ENCODE measurements at regions not wholly inside any gene's neighbourhood (a gene's known extent, or its start where the extent isn't known, plus 50 kb on each side); places are given as distances from the start of the nearest gene placed in this dataset.

GRCh38 chr12:127268706-127269425 lies 998.1 kb upstream of the TMEM132C start:
- DNase-seq (ENCODE audit: low read depth) = no peak

- no peak for DNase-seq (ENCODE audit: low read depth)
Measured at GRCh38 chr12:127270193-127270592, 996.8 kb upstream of the TMEM132C start.

GRCh38 chr12:127271776-127272175 lies 995.2 kb upstream of the TMEM132C start:
- DNase-seq (ENCODE audit: low read depth) = no peak

- no peak for DNase-seq (ENCODE audit: low read depth)
Measured at GRCh38 chr12:127272864-127273263, 994.1 kb upstream of the TMEM132C start.

GRCh38 chr12:127273626-127274025 lies 993.3 kb upstream of the TMEM132C start:
- DNase-seq (ENCODE audit: low read depth) = no peak

- DNase-seq (ENCODE audit: low read depth) = no peak
Measured at GRCh38 chr12:127275416-127275815, 991.6 kb upstream of the TMEM132C start.

- DNase-seq (ENCODE audit: low read depth) = no peak
Measured at GRCh38 chr12:127277882-127278281, 989.1 kb upstream of the TMEM132C start.

- no peak for DNase-seq (ENCODE audit: low read depth)
Measured at GRCh38 chr12:127278351-127278750, 988.6 kb upstream of the TMEM132C start.

GRCh38 chr12:127280393-127281275 lies 986.3 kb upstream of the TMEM132C start:
- DNase-seq (ENCODE audit: low read depth) = peak; percentile 14

- no peak for DNase-seq (ENCODE audit: low read depth)
Measured at GRCh38 chr12:127282786-127283565, 984.0 kb upstream of the TMEM132C start.

- DNase-seq (ENCODE audit: low read depth) = no peak
Measured at GRCh38 chr12:127284021-127284420, 982.9 kb upstream of the TMEM132C start.

- DNase-seq (ENCODE audit: low read depth) = no peak
Measured at GRCh38 chr12:127284870-127285431, 982.0 kb upstream of the TMEM132C start.

- DNase-seq (ENCODE audit: low read depth) = no peak
Measured at GRCh38 chr12:127286281-127286680, 980.7 kb upstream of the TMEM132C start.

GRCh38 chr12:127287256-127287655 lies 979.7 kb upstream of the TMEM132C start:
- no peak for DNase-seq (ENCODE audit: low read depth)

- no peak for DNase-seq (ENCODE audit: low read depth)
Measured at GRCh38 chr12:127290251-127290650, 976.7 kb upstream of the TMEM132C start.

GRCh38 chr12:127292736-127293135 lies 974.2 kb upstream of the TMEM132C start:
- DNase-seq (ENCODE audit: low read depth) = no peak

GRCh38 chr12:127293507-127294310 lies 973.3 kb upstream of the TMEM132C start:
- no peak for DNase-seq (ENCODE audit: low read depth)

- DNase-seq (ENCODE audit: low read depth) = no peak
Measured at GRCh38 chr12:127294651-127295210, 972.2 kb upstream of the TMEM132C start.

GRCh38 chr12:127295630-127296029 lies 971.3 kb upstream of the TMEM132C start:
- no peak for DNase-seq (ENCODE audit: low read depth)

- DNase-seq (ENCODE audit: low read depth) = no peak
Measured at GRCh38 chr12:127296591-127296990, 970.4 kb upstream of the TMEM132C start.

GRCh38 chr12:127297327-127297726 lies 969.6 kb upstream of the TMEM132C start:
- DNase-seq (ENCODE audit: low read depth) = no peak
